NCI-H1105 treated with DMSO at 0.1 percent for 48 hours (cell line): ENCODE measurements at regions not wholly inside any gene's neighbourhood (a gene's known extent, or its start where the extent isn't known, plus 50 kb on each side); places are given as distances from the start of the nearest gene placed in this dataset.
"Not testable (repeated sequence)": the region's sequence is repeated elsewhere in the genome, so short reads cannot be mapped to it uniquely, and the experiment has no call there.

Experiments
- DNase-seq: peaks from one replicate; lab custom pipeline; 2025; lab: John Stamatoyannopoulos, UW

DNA sequence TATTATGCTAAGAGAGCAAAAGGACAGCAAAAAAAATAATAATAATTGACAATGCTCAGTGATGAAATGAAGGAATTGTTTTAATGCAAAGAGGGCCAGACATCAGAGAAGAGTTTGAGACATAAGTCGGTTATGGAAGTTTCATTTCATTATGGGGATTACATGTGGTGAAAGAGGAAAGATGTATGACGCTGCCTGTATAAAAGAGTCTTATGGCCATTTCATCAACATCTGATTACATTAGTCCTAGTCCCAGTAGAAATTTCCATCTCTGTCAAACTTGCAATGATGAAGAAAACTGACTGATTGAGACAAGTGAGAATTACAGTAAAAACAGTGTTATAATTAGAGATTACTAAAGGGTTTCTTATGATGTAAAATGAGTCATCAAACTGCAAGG is 900.6 kb upstream of the CDH9 start:
- no peak for DNase-seq

- DNase-seq = no peak
These were observed 889.7 kb upstream of the CDH9 start for GRCh38 chr5:27928060-27928459.

- DNase-seq = no peak
These were observed 872.8 kb upstream of the CDH9 start for GRCh38 chr5:27911216-27911615.

- no peak for DNase-seq
These were observed 870.0 kb upstream of the CDH9 start for GRCh38 chr5:27908341-27908740.

- no peak for DNase-seq
These were observed 868.7 kb upstream of the CDH9 start for GRCh38 chr5:27906931-27907601.

DNA sequence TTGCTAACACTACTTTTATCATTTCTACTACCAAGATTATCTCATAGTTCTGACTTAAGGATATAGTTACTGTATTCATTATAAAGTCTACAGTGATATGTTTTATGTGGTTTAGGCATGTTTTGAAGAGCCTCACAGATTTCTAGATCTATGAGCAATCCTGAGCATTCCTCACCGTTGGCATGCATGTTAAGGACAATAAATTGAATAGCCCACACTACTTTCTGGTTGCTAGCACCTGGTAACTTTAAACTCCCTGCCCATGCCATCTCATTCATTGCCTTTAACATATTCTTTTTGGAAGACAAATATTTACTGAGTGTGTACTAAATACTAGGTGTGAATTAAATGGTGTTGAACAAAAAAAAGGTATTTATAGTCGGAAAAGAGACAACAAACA is 868.1 kb upstream of the CDH9 start:
- DNase-seq = no peak

- DNase-seq = no peak
These were observed 862.4 kb upstream of the CDH9 start for GRCh38 chr5:27900761-27901160.

DNA sequence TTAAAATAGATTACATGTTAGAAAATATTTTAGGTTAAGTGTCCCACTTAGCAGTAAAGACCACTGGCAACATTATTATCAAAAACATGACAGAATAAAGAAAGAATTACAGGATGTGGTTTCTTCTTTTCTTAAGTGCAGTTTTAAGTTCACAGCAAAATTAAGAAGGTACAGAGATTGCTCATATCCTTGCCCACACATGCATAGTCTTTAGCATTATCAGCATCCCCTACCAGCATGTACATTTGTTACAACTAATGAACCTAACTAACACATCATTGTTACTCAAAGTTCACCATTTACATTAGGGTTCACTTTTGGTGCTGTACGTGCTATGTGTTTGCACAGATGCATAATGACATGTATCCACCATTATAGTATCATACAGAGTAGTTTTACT is 837.7 kb upstream of the CDH9 start:
- DNase-seq = no peak

GRCh38 chr5:27875148-27875547 is 836.8 kb upstream of the CDH9 start:
- no peak for DNase-seq

DNA sequence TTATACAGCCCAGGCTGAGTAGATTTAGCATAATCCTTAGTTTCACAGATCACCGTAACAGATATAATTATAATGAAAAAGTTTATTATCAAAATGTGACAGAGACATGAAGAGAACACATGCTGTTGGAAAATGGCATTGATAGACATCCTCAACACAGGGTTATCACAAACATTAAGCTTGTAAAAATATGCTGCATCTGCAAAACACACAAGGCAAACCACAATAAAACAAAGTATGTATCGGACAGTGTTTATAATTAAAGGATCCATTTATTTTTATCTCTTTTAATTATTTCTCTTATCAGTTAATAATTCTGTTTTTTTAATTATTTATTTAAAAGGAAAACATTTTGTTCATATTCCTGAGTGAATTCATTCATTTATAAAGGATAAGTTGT is 829.9 kb upstream of the CDH9 start:
- no peak for DNase-seq

DNA sequence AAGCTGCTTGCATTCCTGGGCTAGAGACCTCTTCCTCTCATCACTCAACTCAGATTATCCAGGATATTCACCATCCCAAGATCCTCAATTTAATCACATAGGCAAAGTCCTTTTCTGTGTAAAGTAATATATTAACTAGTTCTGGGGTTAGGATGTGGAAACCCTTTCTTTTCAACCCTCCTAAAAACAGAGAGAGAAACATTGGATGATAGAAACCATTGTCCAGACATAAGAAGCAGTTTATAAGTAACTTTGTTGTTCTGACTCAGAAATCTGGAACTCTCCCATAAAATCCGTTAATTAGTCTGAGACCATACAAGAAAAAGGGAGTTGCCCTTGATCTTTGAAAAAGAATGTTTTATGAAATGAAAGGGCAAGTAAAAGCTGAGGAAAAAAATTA is 817.1 kb upstream of the CDH9 start:
- no peak for DNase-seq

GRCh38 chr5:27854243-27854852 is 816.0 kb upstream of the CDH9 start:
- no peak for DNase-seq

GRCh38 chr5:27845248-27845647 is 806.9 kb upstream of the CDH9 start:
- DNase-seq = no peak

DNA sequence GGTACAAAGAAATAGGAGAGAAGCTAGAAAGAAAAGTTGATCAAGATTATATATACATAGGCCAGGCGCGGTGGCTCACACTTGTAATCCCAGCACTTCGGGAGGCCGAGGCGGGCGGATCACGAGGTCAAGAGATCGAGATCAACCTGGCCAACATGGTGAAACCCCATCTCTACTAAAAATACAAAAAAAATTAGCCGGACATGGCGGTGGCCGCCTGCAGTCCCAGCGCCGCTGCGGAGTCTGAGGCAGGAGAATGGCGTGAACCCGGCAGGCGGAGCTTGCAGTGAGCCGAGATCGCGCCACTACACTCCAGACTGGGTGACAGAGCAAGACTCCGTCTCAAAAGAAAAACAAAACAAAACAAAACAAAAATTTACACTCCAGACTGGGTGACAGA is 798.3 kb upstream of the CDH9 start:
- DNase-seq = not testable (repeated sequence)

DNA sequence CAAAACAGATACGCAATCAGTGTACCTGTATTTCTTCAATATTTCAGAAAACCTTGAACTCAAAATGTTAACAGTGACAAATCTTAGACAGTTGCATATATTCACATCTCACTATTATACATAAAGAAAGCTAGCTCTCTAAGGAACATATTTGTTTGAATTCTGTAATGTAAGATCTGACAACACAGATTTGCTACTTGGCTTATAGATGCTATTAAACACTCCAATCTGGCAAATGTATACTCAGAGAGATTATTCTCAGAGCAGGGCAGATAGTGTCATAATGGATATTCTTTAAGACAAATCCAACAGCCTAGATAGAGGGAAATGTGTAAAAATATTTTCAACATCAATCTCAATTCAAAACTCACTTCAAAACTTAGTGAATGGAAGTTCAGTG is 794.5 kb upstream of the CDH9 start:
- DNase-seq = no peak

GRCh38 chr5:27830546-27830945 is 792.2 kb upstream of the CDH9 start:
- DNase-seq = no peak

GRCh38 chr5:27821681-27822080 is 783.3 kb upstream of the CDH9 start:
- DNase-seq = no peak

DNA sequence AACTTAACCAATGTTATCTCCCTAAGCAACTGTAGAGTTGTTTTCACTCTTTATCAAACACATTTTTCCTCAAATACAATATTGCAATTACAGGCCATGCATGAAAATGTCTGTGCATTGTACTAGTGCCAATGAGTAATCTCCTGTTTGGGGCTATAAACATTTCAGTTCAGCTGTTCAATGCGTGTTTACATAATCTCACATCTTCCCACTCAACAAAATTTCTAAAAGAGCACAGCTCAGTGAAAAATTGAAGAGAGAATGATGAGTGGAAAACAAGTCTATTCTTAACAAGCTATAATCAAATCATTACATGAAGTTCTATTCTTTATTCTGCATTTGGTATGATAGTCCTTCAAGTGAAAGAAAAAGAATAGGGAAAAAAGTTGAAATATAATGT is 780.5 kb upstream of the CDH9 start:
- peak; percentile 17 for DNase-seq

DNA sequence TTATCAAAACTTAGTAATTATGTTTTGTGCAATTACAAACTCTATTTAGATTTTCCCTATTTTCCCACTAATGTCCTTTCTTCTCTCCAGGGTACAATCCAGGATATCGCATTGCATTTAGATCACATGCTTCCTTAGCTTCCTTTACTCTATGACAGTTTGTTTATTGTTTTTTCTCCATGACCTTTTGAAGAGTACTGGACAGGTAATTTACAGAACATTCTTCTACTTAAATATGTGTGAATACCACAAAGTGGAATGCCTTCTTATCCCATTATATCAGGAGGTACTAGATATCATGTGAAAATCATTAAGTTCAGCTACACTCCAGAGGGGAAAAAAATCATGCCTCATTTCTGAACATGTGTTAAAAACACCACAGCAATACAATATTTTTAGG is 776.6 kb upstream of the CDH9 start:
- no peak for DNase-seq

GRCh38 chr5:27814286-27814685 is 775.9 kb upstream of the CDH9 start:
- no peak for DNase-seq

GRCh38 chr5:27810458-27810857 is 772.1 kb upstream of the CDH9 start:
- DNase-seq = no peak

DNA sequence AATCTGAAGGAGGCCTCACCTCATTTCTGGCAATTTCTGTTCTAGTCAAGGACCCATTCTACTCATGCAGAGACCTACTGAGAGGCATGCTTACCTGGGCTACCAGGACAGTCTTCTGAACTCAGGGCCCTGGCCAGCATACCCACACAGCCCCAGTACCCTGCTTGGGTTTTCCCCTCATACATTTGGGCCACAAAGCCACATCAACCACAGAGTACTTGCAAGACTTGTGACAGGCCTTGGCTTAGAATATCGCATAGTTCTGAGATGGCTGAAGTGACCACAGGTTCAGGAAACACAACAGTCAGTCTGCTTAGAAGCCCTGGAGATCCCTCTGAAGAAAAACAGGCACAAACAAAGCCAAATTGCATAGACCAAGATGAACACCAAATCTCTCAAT is 758.8 kb upstream of the CDH9 start:
- DNase-seq = no peak

DNA sequence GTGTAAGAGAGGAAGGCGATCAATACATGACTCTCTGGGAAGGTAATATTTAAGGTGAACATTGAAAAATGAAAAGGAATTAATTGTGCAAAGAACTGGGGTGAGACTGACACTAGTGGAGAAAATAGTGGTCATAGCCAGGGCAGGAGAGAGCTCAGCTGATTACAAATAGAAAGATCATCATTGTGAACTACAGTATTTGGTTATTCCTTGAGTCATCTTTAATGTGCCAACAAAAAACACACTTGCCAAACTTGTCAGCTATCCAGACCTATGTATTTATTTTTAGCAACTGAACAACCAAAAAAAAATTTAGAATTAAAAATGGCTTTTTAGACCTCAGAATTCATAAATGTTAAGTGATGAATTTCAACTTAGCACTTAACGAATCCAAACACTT is 749.8 kb upstream of the CDH9 start:
- no peak for DNase-seq

- DNase-seq = no peak
These were observed 745.9 kb upstream of the CDH9 start for GRCh38 chr5:27784317-27784716.
